GM12892 (cell line): ENCODE measurements at regions not wholly inside any gene's neighbourhood (a gene's known extent, or its start where the extent isn't known, plus 50 kb on each side); places are given as distances from the start of the nearest gene placed in this dataset.

Source experiments
- POLR2A ChIP-seq: IDR thresholded peaks from 2 replicates; pipeline ENCODE4 v1.6.1; 2011; ENCODE audit warnings: low read depth, low read length, control low read depth
- TAF1 ChIP-seq: IDR thresholded peaks from 2 replicates; pipeline ENCODE4 v1.6.1; 2011; ENCODE audit warnings: low read depth, mild to moderate bottlenecking, control low read depth, low read length, borderline replicate concordance

- TF ChIP-seq POLR2A = no peak
- TF ChIP-seq TAF1 = no peak
These were observed 52.9 kb upstream of the FNDC1 start for GRCh38 chr6:159116343-159116742.
